Panc1 (cell line): ENCODE measurements at regions not wholly inside any gene's neighbourhood (a gene's known extent, or its start where the extent isn't known, plus 50 kb on each side); places are given as distances from the start of the nearest gene placed in this dataset.

Source experiments
- CTCF ChIP-seq: fragments of 450-650 bp; IDR thresholded peaks from 2 replicates; pipeline ENCODE4 v1.5.1; 2017; ENCODE audit warnings: mild to moderate bottlenecking
- POLR2AphosphoS5 ChIP-seq: IDR thresholded peaks from 2 replicates; pipeline ENCODE4 v1.6.1; 2012; ENCODE audit warnings: mild to moderate bottlenecking, low read depth, low read length, moderate library complexity
- SIN3A ChIP-seq: IDR thresholded peaks from 2 replicates; pipeline ENCODE4 v1.6.1; 2012; ENCODE audit warnings: low read depth, mild to moderate bottlenecking, low read length, moderate library complexity, borderline replicate concordance; ENCODE audit not compliant: insufficient read depth
- TCF7L2 ChIP-seq: IDR thresholded peaks from 2 replicates; pipeline ENCODE4 v1.6.1; 2011; ENCODE audit warnings: mild to moderate bottlenecking, low read depth, low read length, inconsistent platforms

- no peak for TF ChIP-seq POLR2AphosphoS5
- no peak for TF ChIP-seq CTCF
- no peak for TF ChIP-seq TCF7L2
- TF ChIP-seq SIN3A, result no peak
Measured at GRCh38 chr3:6622712-6623111, 238.2 kb upstream of the GRM7 start.
